ENCODE measurements at regions not wholly inside any gene's neighbourhood (a gene's known extent, or its start where the extent isn't known, plus 50 kb on each side); places are given as distances from the start of the nearest gene placed in this dataset.

DNA sequence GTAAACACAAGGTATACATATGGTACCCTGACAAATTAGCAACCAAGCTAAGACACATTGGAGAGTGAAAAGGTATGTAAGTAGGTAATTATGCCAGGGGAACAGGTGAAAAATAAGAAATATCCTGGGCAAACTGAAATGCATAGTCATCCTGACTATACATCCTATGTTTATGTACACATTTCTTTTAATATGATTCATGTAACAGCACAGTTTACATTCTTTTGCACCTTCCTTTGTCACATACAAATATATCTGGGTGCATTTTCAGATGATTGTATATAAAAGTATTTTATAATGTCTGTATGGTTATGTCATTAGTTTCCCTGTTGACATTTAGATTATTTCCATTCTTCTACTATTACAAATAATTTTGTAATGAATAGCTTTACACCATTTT, 1146.9 kb downstream of the EFNA5 start:
- H3K27me3 Mint-ChIP-seq = no peaks in the 10 kb centered on the region
- H3K4me3 Mint-ChIP-seq = no peak overlapping the region
- POLR2A ChIA-PET = no interaction called here
- no peaks in the 10 kb centered on the region for H3K27me3 ChIP-seq (replicated peaks in 1 of 4; ENCODE audit: control extremely low read depth in 1 of 4, control insufficient read depth in 3 of 4, insufficient read depth in 4 of 4, low read length in 3 of 4)
- no peak overlapping the region for H3K4me3 ChIP-seq (ENCODE audit: control extremely low read depth in 1 of 5, extremely low read depth in 1 of 5, insufficient read depth in 1 of 5, low read depth in 2 of 5, low read length in 4 of 5)
- H3K27ac Mint-ChIP-seq = no peak overlapping the region
- H3K4me2 ChIP-seq (replicated peaks; ENCODE audit: low read depth, low read length, poor library complexity, severe bottlenecking) = no peak overlapping the region
- no peak for DNase-seq
- H3K9me3 Mint-ChIP-seq (ENCODE audit: insufficient read depth) = no peaks in the 10 kb centered on the region
- no peaks in the 10 kb centered on the region for H3K4me1 Mint-ChIP-seq
- TF ChIP-seq EZH2 (IDR thresholded peaks at IDR 0.05; ENCODE audit: borderline replicate concordance, insufficient read depth, low read depth, low read length, poor library complexity, severe bottlenecking) (no peak), CTCF (IDR thresholded peaks at IDR 0.05) (no peak)
- no peaks in the 10 kb centered on the region for H4K20me1 ChIP-seq (ENCODE audit: control insufficient read depth, insufficient read depth, low read length, poor library complexity, severe bottlenecking)
- H2AFZ ChIP-seq (ENCODE audit: insufficient read depth, low read depth, low read length, poor library complexity, severe bottlenecking) = no peak overlapping the region
- H3K27ac ChIP-seq (ENCODE audit: low read length in 2 of 2) = no peak overlapping the region
- ATAC-seq (ENCODE audit: low read depth) = no peak
- H3K36me3 ChIP-seq (replicated peaks in 1 of 2; ENCODE audit: control extremely low read depth in 1 of 2, control insufficient read depth in 1 of 2, extremely low read depth in 1 of 2, insufficient read depth in 2 of 2, low read length in 1 of 2) = no peaks in the 10 kb centered on the region
- H3K9ac ChIP-seq (ENCODE audit: low read length) = no peak overlapping the region
- no peaks in the 10 kb centered on the region for H3K4me1 ChIP-seq (ENCODE audit: control insufficient read depth in 2 of 2, insufficient read depth in 2 of 2, low read length in 2 of 2)
- H3K79me2 ChIP-seq (ENCODE audit: control insufficient read depth, insufficient read depth, low read length) = no peaks in the 10 kb centered on the region
- no peaks in the 10 kb centered on the region for H3K9me3 ChIP-seq (ENCODE audit: control extremely low read depth in 1 of 3, control insufficient read depth in 2 of 3, insufficient read depth in 1 of 3, low read length in 2 of 3)
- CTCF ChIA-PET = no interaction called here
- intact Hi-C loops (cut with micrococcal nuclease) = no loop called here

- Histone ChIP-seq H3K79me2 (ENCODE audit: control insufficient read depth, insufficient read depth, low read length) (no peaks in the 10 kb centered on the region), H3K4me1 (ENCODE audit: control insufficient read depth in 2 of 2, insufficient read depth in 2 of 2, low read length in 2 of 2) (no peaks in the 10 kb centered on the region), H3K9me3 (ENCODE audit: control extremely low read depth in 1 of 3, control insufficient read depth in 2 of 3, insufficient read depth in 1 of 3, low read length in 2 of 3) (no peaks in the 10 kb centered on the region), H3K36me3 (replicated peaks in 1 of 2; ENCODE audit: control extremely low read depth in 1 of 2, control insufficient read depth in 1 of 2, extremely low read depth in 1 of 2, insufficient read depth in 2 of 2, low read length in 1 of 2) (no peaks in the 10 kb centered on the region), H4K20me1 (ENCODE audit: control insufficient read depth, insufficient read depth, low read length, poor library complexity, severe bottlenecking) (no peaks in the 10 kb centered on the region), H3K4me3 (ENCODE audit: control extremely low read depth in 1 of 5, extremely low read depth in 1 of 5, insufficient read depth in 1 of 5, low read depth in 2 of 5, low read length in 4 of 5) (no peak overlapping the region), H3K27ac (ENCODE audit: low read length in 2 of 2) (no peak overlapping the region), H3K9ac (ENCODE audit: low read length) (no peak overlapping the region), H3K27me3 (replicated peaks in 1 of 4; ENCODE audit: control extremely low read depth in 1 of 4, control insufficient read depth in 3 of 4, insufficient read depth in 4 of 4, low read length in 3 of 4) (no peaks in the 10 kb centered on the region), H2AFZ (ENCODE audit: insufficient read depth, low read depth, low read length, poor library complexity, severe bottlenecking) (no peak overlapping the region), H3K4me2 (replicated peaks; ENCODE audit: low read depth, low read length, poor library complexity, severe bottlenecking) (no peak overlapping the region)
- Mint-ChIP-seq H3K27ac (no peak overlapping the region), H3K27me3 (no peaks in the 10 kb centered on the region), H3K9me3 (ENCODE audit: insufficient read depth) (no peaks in the 10 kb centered on the region), H3K4me1 (no peaks in the 10 kb centered on the region), H3K4me3 (no peak overlapping the region)
- TF ChIP-seq CTCF (IDR thresholded peaks at IDR 0.05) = no peak
- TF ChIP-seq EZH2 (IDR thresholded peaks at IDR 0.05; ENCODE audit: borderline replicate concordance, insufficient read depth, low read depth, low read length, poor library complexity, severe bottlenecking) = no peak
- WGBS (ENCODE audit: insufficient coverage) = no CpG with 5 or more reads among the region's 6 CpGs
- no peak for ATAC-seq (ENCODE audit: low read depth)
- ChIA-PET POLR2A (no interaction called here), CTCF (no interaction called here)
- no peak for DNase-seq
- intact Hi-C loops (cut with micrococcal nuclease) = no loop called here
Measured at GRCh38 chr5:106522296-106522695, 1148.4 kb downstream of the EFNA5 start.
